Smooth muscle cell of the brain vasculature (primary cell): ENCODE measurements at regions not wholly inside any gene's neighbourhood (a gene's known extent, or its start where the extent isn't known, plus 50 kb on each side); places are given as distances from the start of the nearest gene placed in this dataset.
A peak's percentile ranks its signal among the peaks of the same experiment; 100 is the strongest.

Experiments used
- DNase-seq: peaks from one replicate; pipeline ENCODE4 v3.0.0-alpha.2; 2012; ENCODE audit warnings: low read depth, low spot score

DNA sequence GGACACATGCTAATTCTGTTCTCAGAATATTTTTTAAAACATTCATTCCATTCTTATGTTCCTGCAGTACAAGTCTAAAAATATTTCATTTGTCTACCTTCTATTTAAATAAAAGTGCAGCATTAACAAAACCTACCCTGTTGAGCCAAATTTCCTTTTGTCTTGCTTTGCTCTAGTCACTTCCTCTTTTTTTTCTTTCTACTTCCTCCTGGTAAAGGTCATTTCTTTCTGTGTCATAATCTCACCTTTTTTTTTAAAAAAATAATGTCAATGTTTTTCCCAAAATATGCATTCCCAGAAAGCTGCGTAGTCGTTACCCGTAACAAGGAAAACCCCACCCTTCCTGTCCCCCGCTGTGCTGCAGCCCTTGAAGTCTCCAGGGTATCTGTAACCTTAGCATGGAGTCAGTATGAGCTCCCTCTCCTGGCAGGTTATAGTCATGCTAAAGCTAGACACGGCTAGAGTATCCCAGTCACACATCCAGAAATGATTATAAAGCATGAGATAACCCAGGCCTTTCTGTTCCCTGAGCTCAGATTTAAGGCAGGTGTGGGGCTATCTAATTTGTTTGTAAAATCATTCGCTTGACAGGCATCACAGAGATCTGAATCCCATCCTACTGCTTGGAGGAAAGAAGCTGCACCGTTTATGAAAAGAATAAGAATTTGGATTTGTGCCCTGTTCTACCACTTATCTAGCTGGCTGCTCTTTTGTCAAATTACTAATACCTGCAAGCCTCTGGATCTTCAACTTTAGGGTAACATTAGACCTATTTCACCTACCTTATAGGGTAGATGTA lies 51.1 kb upstream of the EED start:
- peak; percentile 46 for DNase-seq

DNA sequence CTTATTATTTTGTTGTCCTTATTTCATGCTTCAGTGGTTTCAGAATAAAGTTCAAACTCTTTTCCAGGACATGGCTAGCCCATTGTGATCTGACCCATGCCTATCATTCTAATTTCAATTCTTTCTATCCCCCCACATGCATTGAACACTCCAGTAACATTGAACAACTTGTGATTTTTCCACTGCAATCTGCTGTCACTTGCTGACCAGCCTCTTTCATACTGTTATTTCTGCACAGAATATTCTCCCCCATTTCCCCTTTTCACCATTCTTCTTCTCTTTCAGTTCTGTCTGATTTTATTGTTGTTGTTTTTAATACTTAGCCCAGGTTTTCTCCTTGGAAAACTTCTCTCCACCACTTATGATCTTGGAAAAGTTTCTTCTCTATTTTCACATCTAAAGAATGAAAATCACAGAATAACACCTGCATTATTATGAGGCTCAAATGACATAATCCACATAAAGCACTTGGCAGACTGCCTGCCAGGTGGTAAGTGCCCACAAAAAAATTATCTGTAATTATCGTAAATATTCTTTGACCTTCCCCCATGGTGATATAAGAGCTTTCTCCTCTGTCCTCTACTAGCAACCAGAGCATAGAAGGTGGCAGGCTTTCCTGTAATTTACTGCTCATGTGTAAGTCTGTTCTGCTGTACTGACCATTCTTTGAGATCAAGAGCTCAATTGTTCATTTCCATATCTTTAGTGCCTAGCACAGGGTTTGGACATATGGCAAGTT lies 51.9 kb upstream of the EED start:
- no peak for DNase-seq

DNA sequence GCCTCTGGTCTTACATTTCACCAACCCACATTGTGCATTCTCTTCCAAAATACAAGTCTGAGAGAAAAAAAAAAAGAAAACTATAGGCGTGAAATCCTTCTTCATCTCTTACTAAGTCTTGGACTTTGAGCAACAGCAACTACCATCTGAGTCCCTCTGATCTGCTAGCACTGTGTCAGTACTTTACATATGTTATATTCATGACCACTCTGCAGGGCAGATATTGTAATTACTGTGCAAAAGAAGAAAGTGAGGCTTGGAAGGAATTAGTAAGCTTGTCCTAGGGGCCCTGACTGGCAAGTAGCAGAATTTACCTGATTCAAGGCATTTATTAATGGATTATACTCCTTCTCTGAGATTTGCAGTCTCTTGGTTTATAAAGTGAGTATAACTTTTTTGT lies 52.7 kb upstream of the EED start:
- no peak for DNase-seq

DNA sequence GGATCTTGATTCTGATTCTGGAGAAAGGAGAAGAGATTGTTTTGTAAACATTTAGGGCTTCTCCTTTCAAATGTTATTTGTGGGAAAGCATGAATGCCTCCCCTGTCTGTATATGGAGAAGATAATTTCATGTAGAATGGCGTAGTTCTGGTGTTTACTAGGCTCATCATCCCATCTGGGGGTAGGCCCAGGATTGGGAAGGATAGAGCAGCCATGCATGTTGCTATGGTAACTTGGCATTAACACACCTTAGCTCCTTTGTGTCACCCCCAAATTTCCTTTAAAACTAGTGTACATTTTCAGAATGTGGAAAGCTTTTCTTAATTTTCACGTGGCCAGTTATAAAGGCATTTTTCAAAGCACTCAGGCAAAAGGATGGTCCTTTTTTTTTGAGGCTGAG lies 57.5 kb upstream of the EED start:
- DNase-seq = no peak

DNA sequence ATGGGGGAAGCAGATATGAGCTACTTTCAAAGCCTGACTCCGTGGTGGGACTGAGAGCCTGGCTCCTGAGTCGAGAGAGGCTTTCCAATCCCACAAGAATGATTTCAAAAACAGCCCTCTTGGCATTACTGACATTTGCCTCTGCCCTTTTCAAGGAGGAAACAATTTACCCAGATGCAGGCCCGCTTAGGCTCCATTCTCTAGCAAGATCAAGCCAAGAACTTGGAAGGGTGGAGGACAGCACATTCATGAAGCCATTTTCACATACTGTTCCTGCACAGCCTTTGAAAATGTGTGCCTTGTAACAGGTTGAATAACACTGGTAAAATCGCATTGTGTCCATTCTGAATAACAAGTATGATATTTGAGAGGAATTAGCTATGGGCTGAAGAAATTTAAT lies 58.2 kb upstream of the EED start:
- no peak for DNase-seq

DNA sequence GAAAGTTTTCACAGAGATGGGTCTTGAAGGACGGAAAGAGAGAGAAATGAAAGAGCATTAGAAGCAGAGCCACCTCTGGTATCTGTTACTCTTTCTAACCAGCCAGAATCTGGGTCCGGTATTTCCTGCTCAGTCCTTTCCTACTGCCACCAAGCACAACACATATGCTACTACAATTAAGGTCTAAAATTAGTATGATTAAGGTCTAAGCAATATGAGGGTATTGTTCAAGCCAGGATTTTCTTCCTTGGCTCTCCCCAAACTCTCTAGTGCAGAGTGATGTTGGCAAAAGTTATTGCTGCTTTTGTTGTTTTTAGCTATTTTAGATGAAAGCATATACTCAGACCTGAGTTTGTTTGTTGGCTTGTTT lies 59.2 kb upstream of the EED start:
- DNase-seq = no peak

DNA sequence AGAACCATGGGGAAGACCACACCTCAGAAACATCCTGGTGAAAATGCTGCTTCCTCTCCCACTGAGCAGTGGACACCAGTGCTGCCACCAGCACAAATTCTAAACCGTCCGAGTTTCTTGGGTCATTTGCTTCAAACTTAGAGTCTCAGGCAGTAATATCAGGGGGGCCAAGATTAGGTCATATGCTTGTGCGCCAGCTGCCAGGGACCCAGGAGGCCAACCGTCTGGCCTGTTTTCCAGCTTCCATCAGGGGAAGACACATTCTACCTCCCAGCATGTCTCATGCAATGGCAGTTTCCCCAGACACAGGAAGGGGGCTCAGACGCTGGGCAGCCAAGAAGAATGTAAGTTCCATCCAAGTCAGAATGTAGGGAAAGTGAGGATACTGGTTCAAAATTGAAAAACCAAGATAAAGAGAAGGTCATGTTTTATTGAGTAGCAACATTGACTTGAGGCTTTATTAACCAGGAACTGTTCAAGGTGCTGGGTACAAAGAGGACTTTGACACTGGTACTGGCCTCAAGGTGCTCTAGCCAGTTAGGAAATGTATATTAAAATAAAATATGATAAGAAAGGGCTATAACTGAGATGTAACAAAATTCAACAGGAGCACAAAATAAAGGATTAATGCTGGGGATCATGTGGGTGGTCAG lies 59.7 kb upstream of the EED start:
- DNase-seq = no peak

DNA sequence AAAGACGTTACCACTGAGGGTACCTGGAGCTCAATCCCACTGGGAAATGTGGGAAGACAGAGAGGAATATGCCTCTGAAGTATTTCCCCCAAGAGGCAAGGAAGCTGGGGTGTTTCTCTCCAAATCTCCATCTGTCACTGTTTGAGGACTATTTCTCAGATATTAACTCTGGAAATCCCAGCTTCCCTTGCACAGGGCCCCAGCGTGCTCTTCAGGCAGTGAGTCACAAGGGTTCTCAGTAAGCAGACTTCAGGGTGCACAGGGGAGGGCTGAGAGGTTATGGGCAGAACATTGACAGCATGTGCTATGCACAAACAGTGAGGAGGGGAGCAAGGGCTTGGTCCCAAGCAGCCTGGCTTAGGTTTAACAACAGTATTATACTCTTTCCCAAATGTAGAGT lies 60.9 kb upstream of the EED start:
- DNase-seq = no peak

DNA sequence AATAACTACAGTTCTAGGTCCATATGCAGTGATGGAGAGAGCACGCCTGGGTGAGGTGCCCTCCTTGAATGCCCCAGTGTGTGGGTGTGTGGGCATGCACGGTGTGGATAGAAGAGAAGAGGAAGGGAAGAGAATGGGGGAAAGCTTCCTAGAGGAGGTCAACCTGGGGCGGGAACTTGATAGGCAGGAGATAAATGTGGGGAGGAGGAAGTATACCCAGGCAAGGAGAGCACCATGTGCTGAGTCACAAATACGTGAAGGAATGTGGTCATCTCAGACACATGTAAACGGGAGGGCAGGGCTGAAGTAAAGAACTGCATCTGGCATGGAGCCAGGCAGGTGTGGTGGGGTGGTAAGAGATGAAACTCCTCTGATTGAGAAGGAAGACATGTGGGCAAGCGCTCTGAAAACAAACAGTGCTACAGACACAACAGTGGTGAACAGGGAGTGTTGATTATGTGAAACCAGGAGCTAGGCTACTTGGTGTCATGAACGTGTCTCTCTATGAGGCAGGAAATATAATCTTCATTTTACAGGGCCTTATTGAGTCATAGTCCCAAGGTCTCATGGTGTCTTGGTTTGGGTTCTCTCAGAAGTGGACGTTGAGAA lies 61.5 kb upstream of the EED start:
- no peak for DNase-seq

DNA sequence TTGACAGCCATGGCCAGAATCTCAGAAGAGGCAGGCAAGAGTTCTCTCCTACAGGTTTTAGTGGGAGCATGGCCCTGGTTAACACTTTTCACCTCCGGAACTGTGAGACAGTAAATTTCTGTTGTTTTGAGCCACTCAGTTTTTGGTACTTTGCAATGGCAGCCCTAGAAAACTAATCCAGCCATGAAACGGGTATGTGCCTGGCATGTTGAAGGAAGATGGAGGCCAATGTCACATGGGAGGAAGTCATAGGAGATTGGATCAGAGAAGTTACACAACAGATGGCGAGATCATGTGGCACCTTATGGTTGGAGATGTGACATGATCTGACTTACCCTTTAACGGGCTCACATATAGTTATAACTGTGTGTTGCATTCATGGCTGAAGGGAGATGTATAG lies 63.2 kb upstream of the EED start:
- no peak for DNase-seq

DNA sequence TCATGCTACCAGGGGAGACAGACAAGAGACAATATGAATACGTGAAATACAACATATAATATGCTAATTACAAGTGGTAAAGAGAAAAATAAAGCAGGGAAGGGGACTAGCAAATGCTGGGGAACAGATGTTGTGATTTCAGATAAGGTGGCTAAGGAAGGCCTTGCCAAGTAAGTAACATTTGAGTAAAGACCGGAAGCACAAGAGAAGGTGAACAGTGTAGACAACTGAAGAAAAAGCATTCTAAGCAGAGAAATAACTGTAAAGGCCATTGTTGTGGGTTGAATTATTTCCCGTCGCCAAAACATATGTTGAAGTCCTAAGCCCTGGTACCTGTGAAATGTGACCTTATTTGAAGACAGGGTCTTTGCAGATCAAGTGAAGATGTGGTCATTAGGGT lies 63.7 kb upstream of the EED start:
- no peak for DNase-seq

DNA sequence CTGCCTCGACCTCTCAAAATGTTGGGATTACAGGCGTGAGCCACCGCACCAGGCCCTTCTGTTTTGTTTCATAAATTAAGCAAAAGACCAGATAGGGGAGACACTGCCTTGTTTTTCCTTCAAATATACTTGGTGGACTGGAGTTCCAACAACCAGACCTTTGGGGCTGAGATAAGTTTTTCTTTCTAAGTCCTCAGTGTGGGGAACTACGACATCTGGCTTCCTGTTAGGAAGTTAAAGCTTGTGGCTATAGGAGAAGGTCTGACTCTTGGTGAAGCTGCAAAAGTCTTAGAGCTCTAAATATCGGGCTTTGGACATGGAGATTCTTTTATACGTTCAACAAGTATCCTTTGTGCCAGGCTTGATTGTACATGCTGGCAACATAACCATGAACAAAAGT lies 64.1 kb upstream of the EED start:
- no peak for DNase-seq

DNA sequence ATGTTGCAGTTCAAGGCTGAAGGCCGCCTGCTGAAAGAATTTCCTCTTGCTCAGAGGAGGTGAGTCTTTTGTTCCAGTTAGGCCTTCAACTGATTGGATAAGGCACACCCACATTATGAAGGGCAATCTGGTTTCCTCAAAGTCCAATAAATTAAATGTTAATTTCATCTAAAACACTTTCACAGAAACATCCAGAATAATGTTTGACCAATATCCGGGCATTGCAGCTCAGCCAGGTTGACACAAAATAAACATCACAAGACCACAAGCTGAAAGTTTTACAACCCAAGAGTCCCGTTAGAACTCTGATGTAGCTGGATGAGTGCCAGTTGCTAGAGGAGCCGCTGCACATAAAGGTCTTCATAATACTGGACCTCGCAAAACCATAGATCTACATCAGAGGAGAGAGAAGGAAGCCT lies 64.9 kb upstream of the EED start:
- DNase-seq = no peak

DNA sequence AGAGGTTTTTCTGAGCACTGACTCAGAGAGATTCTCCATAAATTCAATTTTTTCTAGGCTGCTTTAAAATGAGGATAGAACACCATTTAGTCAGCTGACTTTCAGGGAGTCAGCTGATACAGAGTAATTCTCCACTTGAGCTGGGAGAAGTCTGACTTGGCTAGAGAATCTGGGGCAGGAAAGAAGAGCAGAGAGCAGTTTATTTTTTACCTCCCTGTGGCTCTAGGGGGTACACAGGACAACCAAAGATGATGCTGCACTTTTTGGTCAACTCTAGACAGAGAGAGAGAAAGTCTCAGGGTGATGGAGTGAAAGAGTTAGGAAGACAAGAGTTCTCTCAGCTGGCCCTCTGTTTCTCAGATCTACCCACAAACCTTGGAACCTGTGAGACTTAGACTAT lies 67.3 kb upstream of the EED start:
- no peak for DNase-seq

DNA sequence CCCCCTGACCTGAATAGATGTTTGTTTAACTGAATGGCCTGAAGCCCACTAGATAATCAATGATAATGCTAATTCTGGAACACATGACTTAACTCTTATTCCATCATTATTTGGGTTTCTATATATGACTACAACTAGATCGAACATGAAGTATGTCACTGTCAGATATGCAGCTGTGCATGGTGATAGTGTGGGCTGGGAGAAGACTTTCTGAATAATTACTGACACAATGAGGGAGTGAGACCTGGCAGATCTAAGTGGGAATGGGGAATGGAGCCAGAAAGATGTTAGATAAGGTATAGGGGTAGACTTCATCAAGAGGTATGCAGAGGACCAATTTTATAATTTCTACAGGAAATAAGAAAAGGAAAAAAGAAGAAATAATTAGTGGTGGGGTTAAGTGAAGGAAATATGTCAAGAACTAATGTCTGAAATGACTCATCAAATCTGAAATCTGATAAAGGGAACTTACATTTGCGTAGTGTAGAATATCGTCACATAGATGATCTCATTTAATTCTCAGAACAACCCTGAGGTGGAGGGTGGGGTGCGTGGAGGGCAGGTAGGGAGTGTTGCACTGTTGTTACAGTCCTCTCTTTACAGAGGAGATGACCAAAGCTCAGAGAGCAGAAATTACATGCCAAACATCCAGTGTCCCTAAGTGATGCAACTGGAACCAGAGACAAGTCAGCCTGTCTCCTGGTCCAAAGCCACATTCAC lies 68.2 kb upstream of the EED start:
- DNase-seq = no peak

DNA sequence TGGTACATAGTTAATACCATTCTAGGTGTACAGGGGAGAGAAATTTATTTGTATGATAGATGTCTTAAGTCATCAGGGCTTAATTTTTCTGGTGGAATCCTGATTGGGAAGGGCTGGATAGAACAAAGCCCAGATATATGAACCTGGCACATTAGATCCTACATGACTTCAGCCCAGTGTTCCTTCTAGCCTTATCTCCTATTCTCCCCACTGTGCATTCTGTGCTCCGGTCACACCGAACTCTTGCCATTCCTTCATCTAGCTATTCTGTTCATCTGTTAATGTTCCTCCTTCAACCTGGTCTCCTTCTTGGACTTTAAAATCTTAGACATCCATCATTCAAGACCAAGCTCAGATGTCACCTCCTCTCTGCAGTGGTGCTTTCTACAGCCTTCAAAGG lies 68.9 kb upstream of the EED start:
- DNase-seq = no peak

DNA sequence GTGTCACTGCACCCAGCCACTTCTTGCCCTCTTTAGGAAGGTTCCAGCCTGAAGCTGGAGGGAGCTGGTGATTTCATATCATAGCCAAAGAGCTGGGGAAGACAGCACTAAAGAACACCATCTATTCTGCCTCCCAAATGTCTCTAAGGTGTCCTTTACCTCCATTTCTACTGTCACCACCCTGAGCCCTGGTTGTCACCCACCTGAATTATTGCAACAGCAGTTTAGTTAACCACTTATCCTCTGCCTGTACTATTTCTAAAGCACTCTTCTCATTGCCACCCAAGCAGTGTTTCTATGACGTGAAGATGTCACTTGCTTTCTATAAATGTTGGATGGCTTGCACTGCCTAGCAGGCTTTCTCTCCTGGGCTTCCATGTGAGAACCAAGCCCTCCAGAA lies 69.4 kb upstream of the EED start:
- DNase-seq = no peak

DNA sequence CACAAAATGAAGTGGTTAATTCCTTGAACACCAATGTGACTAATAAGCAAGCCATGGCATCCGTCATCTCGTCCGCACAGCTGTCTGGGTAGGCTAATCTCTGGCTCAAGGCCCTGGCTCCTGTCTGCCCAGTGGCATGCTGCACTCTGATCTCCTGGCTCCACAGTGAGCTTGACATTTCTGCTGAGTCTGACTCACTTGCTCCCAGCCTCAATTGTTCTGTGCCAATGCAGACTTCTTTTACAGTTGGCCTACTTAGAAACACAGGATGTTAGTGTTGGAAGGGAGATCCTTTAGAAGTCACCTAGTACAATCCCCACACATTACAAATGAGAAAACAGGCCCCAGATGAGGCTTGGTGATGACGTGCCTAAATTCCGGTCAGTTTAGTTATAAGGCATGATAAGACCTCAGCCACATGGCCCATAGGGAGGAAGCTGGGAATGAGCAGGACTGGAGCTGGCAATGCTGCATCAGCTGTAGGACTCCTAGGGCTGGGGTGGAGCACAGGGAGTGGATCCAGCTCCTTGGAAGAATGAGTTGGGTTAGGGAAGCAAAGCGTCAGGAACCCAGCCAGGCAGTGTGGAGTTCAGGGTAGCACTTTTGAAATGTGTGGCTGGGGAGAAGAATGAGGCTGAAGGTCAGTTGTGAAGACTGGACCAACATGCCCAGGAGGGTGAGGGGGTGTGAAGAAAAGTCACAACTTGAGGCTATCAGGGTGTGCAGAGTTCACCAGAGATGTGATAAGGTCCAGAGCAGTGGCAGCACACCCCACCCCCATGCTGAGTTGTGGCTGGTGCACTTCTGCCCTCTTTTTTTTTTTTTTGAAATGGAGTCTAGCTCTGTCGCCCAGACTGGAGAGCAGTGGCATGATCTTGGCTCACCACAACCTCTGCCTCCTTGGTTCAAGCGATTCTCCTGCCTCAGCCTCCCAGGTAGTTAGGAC lies 70.2 kb upstream of the EED start:
- DNase-seq = peak; percentile 76

DNA sequence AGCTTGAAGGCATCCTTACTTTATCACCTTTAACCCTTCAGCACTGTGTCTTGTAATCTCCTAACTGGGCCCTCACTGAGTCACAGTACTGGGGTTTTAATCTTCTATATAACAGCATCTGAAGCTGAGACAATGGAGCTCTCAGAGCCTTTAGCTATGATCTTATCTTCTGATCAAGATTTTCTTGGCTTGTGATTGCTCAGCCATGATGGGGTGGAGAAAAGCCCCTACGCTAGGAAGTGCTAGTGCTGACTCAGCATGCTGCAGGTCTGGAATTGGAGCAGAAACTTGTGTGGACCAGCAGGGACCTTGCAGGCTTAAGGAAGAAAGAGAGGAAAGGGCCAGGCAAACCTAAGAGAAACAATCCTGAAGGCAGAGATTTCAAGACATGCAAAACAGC lies 71.7 kb upstream of the EED start:
- DNase-seq = no peak

DNA sequence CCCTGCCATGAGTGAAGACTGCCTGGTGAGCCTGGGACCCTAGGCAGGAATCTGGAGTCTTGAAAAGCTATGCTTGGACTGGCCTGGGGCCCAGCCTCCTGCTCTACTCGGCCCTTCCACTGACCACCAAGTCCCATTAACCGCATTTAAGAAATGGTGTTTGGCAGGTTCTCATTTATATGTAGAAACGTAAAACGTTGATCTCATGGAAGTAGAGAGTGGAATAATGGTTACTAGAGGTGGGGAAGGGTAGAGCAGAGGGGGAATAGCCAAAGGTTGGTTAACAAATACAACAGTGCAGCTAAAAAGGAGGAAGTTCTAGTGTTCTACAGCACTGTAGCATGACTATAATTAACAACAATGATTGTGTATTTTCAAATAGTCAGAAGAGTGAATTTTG lies 72.9 kb upstream of the EED start:
- DNase-seq = no peak
